ENCODE measurements at regions not wholly inside any gene's neighbourhood (a gene's known extent, or its start where the extent isn't known, plus 50 kb on each side); places are given as distances from the start of the nearest gene placed in this dataset.

DNA sequence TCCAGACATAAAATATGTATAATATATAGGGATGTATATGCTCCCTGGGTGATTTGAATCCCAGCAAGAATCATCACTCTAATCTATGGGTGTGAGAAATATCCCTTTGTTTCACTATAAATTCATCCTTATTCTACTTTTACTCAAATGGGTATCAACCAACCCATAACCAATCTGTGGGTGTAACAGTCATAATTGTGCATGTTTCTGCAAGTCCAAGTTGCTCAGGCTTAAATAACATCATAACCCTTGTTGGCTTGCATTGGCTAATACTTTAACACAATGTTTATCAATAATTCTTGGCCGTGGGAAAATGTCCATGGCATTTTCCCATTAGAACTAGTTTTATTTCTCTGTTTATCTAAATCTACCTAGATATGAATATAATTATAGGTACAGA is 530.5 kb upstream of the TLE4 start:
- ChIA-PET CTCF (interaction anchor here (1.6 kb wide), 1 partner anchor 11 kb away, joined by 4 read pairs; no protein-coding TSS in a partner anchor), POLR2A (no interaction called here)
- H4K20me1 ChIP-seq (replicated peaks; ENCODE audit: control insufficient read depth, extremely low read depth, insufficient read depth, low read length) = no peaks in the 10 kb centered on the region
- H3K4me2 ChIP-seq (ENCODE audit: insufficient read depth, low read length) = no peak overlapping the region
- no peaks in the 10 kb centered on the region for H3K27me3 ChIP-seq (ENCODE audit: control insufficient read depth in 2 of 2, insufficient read depth in 2 of 2, low read length in 2 of 2)
- dilution Hi-C loops (cut with MboI; ENCODE audit: extremely low pct_ligation_motif_present, low sequenced_read_pairs) (no loop called here), intact Hi-C loops (cut with micrococcal nuclease) (no loop called here)
- H3K4me3 ChIP-seq (replicated peaks in 1 of 3; ENCODE audit: insufficient read depth in 1 of 3, low read depth in 1 of 3, low read length in 3 of 3) = no peak overlapping the region
- H2AFZ ChIP-seq (ENCODE audit: low read depth, low read length) = no peak overlapping the region
- no peak overlapping the region for H3K27ac ChIP-seq (ENCODE audit: insufficient read depth, low read depth, low read length)
- TF ChIP-seq POLR2A (IDR thresholded peaks at IDR 0.05; ENCODE audit: low read depth, low read length) (no peak), MYC (IDR thresholded peaks at IDR 0.05; ENCODE audit: low read depth, low read length) (no peak), JUN (IDR thresholded peaks at IDR 0.05; ENCODE audit: borderline replicate concordance, insufficient read depth, insufficient read length, low read depth) (no peak), POLR2AphosphoS5 (IDR thresholded peaks at IDR 0.05; ENCODE audit: insufficient read depth, low read depth, low read length) (no peak), GATA2 (IDR thresholded peaks at IDR 0.05; ENCODE audit: insufficient read depth, insufficient read length, low read depth, low read length) (no peak), EZH2 (IDR thresholded peaks at IDR 0.05; ENCODE audit: borderline replicate concordance, low read depth, low read length, severe bottlenecking) (no peak), FOS (IDR thresholded peaks at IDR 0.05; ENCODE audit: borderline replicate concordance, insufficient read depth, low read length) (no peak)
- TF ChIP-seq, protein P1, sequence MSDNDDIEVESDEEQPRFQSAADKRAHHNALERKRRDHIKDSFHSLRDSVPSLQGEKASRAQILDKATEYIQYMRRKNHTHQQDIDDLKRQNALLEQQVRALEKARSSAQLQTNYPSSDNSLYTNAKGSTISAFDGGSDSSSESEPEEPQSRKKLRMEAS (IDR thresholded peaks at IDR 0.05; ENCODE audit: insufficient read depth, insufficient read length) = no peak
- TF ChIP-seq, protein P2, sequence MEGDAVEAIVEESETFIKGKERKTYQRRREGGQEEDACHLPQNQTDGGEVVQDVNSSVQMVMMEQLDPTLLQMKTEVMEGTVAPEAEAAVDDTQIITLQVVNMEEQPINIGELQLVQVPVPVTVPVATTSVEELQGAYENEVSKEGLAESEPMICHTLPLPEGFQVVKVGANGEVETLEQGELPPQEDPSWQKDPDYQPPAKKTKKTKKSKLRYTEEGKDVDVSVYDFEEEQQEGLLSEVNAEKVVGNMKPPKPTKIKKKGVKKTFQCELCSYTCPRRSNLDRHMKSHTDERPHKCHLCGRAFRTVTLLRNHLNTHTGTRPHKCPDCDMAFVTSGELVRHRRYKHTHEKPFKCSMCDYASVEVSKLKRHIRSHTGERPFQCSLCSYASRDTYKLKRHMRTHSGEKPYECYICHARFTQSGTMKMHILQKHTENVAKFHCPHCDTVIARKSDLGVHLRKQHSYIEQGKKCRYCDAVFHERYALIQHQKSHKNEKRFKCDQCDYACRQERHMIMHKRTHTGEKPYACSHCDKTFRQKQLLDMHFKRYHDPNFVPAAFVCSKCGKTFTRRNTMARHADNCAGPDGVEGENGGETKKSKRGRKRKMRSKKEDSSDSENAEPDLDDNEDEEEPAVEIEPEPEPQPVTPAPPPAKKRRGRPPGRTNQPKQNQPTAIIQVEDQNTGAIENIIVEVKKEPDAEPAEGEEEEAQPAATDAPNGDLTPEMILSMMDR (IDR thresholded peaks at IDR 0.05; ENCODE audit: extremely low read depth in 1 of 2, insufficient read depth in 1 of 2, low read depth in 1 of 2, low read length in 2 of 2) = no peak
- no peaks in the 10 kb centered on the region for H3K9me3 ChIP-seq (replicated peaks; ENCODE audit: control insufficient read depth, insufficient read depth, low read length)
- no peak overlapping the region for H3K9ac ChIP-seq (replicated peaks; ENCODE audit: extremely low read depth, insufficient read depth, low read length)
- H3K9me1 ChIP-seq (replicated peaks; ENCODE audit: control insufficient read depth, extremely low read depth, insufficient read depth, low read length) = no peaks in the 10 kb centered on the region
- peaks cover 2% of the 10 kb centered on the region for H3K4me1 ChIP-seq (ENCODE audit: control insufficient read depth, extremely low read depth, insufficient read depth, low read length)
- no peaks in the 10 kb centered on the region for H3K79me2 ChIP-seq (ENCODE audit: control insufficient read depth, insufficient read depth, low read length)
- no peaks in the 10 kb centered on the region for H3K36me3 ChIP-seq (ENCODE audit: control insufficient read depth in 2 of 2, extremely low read depth in 1 of 2, insufficient read depth in 2 of 2, low read length in 2 of 2)
- BruUV-seq (replicated peaks) = no TSS peak
- DNase-seq (ENCODE audit: low read depth, low spot score) (no peak), FAIRE-seq (no peak)
